ENCODE measurements at regions not wholly inside any gene's neighbourhood (a gene's known extent, or its start where the extent isn't known, plus 50 kb on each side); places are given as distances from the start of the nearest gene placed in this dataset.

- no peak for DNase-seq (ENCODE audit: low spot score)
- in situ Hi-C loops (cut with MboI; ENCODE audit: low sequenced_read_pairs, unreplicated experiment) = no loop called here
- no peak for TF ChIP-seq CTCF (IDR thresholded peaks at IDR 0.05; ENCODE audit: borderline replicate concordance, control extremely low read depth, extremely low read depth, insufficient read depth, missing control alignments)
Observed at GRCh38 chr12:59193476-59194050, 273.3 kb upstream of the LRIG3 start.

GRCh38 chr12:59191372-59191771, 271.1 kb upstream of the LRIG3 start:
- no peak for DNase-seq (ENCODE audit: low spot score)
- in situ Hi-C loops (cut with MboI; ENCODE audit: low sequenced_read_pairs, unreplicated experiment) = no loop called here
- no peak for TF ChIP-seq CTCF (IDR thresholded peaks at IDR 0.05; ENCODE audit: borderline replicate concordance, control extremely low read depth, extremely low read depth, insufficient read depth, missing control alignments)

- no peak for DNase-seq (ENCODE audit: low spot score)
- in situ Hi-C loops (cut with MboI; ENCODE audit: low sequenced_read_pairs, unreplicated experiment) = no loop called here
Observed at GRCh38 chr12:59186451-59186850, 266.1 kb upstream of the LRIG3 start.

GRCh38 chr12:59185295-59185694, 265.0 kb upstream of the LRIG3 start:
- no peak for TF ChIP-seq CTCF (IDR thresholded peaks at IDR 0.05; ENCODE audit: borderline replicate concordance, control extremely low read depth, extremely low read depth, insufficient read depth, missing control alignments)
- DNase-seq (ENCODE audit: low spot score) = no peak
- in situ Hi-C loops (cut with MboI; ENCODE audit: low sequenced_read_pairs, unreplicated experiment) = no loop called here

More at GRCh38 chr12:59186451-59186850, 266.1 kb upstream of the LRIG3 start:
- TF ChIP-seq CTCF (IDR thresholded peaks at IDR 0.05; ENCODE audit: borderline replicate concordance, control extremely low read depth, extremely low read depth, insufficient read depth, missing control alignments) = no peak

GRCh38 chr12:59182658-59183455, 262.6 kb upstream of the LRIG3 start:
- DNase-seq (ENCODE audit: low spot score) = no peak
- in situ Hi-C loops (cut with MboI; ENCODE audit: low sequenced_read_pairs, unreplicated experiment) = no loop called here
- TF ChIP-seq CTCF (IDR thresholded peaks at IDR 0.05; ENCODE audit: borderline replicate concordance, control extremely low read depth, extremely low read depth, insufficient read depth, missing control alignments) = no peak

- TF ChIP-seq CTCF (IDR thresholded peaks at IDR 0.05; ENCODE audit: borderline replicate concordance, control extremely low read depth, extremely low read depth, insufficient read depth, missing control alignments) = no peak
- peak; percentile 13 for DNase-seq (ENCODE audit: low spot score)
- in situ Hi-C loops (cut with MboI; ENCODE audit: low sequenced_read_pairs, unreplicated experiment) = no loop called here
Observed at GRCh38 chr12:59182191-59182590, 261.9 kb upstream of the LRIG3 start.
